ENCODE measurements at regions not wholly inside any gene's neighbourhood (a gene's known extent, or its start where the extent isn't known, plus 50 kb on each side); places are given as distances from the start of the nearest gene placed in this dataset.

DNA sequence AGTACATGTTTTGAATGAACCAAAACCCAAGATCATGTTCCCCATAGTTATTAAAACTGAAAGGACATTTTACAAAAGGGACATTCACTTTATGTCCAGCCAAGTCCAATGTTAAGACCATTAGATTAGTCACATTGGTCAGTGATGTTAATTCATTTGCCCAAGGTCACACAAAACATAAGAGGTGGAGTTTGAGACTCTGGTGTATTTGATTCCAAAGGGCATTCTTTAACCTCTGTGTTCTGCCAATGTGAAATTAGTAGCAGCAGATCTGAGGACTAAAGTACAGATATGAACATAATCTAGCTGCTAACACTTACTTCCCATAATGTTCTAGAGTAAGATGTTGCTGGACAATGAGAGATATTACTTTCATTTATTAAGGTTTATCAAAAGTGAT is 425.6 kb downstream of the TUSC7 start:
- Histone ChIP-seq H3K9me3 (no peaks in the 10 kb centered on the region), H3K4me1 (no peaks in the 10 kb centered on the region), H3K27me3 (replicated peaks; ENCODE audit: control insufficient read depth, insufficient read depth, low read length) (no peaks in the 10 kb centered on the region), H3K36me3 (ENCODE audit: control insufficient read depth, insufficient read depth, low read length) (no peaks in the 10 kb centered on the region), H3K4me3 (ENCODE audit: low read depth, low read length) (no peak overlapping the region)
- ChIA-PET CTCF (no interaction called here), POLR2A (no interaction called here)
- no TSS peak for BruUV-seq (replicated peaks)
- intact Hi-C loops (cut with micrococcal nuclease; ENCODE audit: unreplicated experiment), result no loop called here
- TF ChIP-seq, protein P1, sequence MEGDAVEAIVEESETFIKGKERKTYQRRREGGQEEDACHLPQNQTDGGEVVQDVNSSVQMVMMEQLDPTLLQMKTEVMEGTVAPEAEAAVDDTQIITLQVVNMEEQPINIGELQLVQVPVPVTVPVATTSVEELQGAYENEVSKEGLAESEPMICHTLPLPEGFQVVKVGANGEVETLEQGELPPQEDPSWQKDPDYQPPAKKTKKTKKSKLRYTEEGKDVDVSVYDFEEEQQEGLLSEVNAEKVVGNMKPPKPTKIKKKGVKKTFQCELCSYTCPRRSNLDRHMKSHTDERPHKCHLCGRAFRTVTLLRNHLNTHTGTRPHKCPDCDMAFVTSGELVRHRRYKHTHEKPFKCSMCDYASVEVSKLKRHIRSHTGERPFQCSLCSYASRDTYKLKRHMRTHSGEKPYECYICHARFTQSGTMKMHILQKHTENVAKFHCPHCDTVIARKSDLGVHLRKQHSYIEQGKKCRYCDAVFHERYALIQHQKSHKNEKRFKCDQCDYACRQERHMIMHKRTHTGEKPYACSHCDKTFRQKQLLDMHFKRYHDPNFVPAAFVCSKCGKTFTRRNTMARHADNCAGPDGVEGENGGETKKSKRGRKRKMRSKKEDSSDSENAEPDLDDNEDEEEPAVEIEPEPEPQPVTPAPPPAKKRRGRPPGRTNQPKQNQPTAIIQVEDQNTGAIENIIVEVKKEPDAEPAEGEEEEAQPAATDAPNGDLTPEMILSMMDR (IDR thresholded peaks at IDR 0.05; ENCODE audit: insufficient read depth in 1 of 2, low read depth in 1 of 2, low read length in 1 of 2, severe bottlenecking in 1 of 2, unreplicated experiment in 1 of 2), result no peak
- H3K36me3 Mint-ChIP-seq (ENCODE audit: insufficient read depth, unreplicated experiment), result no peaks in the 10 kb centered on the region
- no peak overlapping the region for H3K27ac Mint-ChIP-seq (ENCODE audit: unreplicated experiment)
- H3K9me3 Mint-ChIP-seq (ENCODE audit: unreplicated experiment), result no peaks in the 10 kb centered on the region
- H3K27me3 Mint-ChIP-seq (ENCODE audit: insufficient read depth, unreplicated experiment), result no peaks in the 10 kb centered on the region
- no peak overlapping the region for H3K4me3 Mint-ChIP-seq (ENCODE audit: unreplicated experiment)
- DNase-seq, result no peak
- H3K4me1 Mint-ChIP-seq (ENCODE audit: low read depth, unreplicated experiment), result no peaks in the 10 kb centered on the region

GRCh38 chr3:117136003-117136402 is 426.4 kb downstream of the TUSC7 start:
- Mint-ChIP-seq H3K4me1 (ENCODE audit: low read depth, unreplicated experiment) (no peaks in the 10 kb centered on the region), H3K27ac (ENCODE audit: unreplicated experiment) (no peak overlapping the region), H3K27me3 (ENCODE audit: insufficient read depth, unreplicated experiment) (no peaks in the 10 kb centered on the region), H3K4me3 (ENCODE audit: unreplicated experiment) (no peak overlapping the region), H3K9me3 (ENCODE audit: unreplicated experiment) (no peaks in the 10 kb centered on the region), H3K36me3 (ENCODE audit: insufficient read depth, unreplicated experiment) (no peaks in the 10 kb centered on the region)
- intact Hi-C loops (cut with micrococcal nuclease; ENCODE audit: unreplicated experiment), result no loop called here
- Histone ChIP-seq H3K4me3 (ENCODE audit: low read depth, low read length) (no peak overlapping the region), H3K27me3 (replicated peaks; ENCODE audit: control insufficient read depth, insufficient read depth, low read length) (no peaks in the 10 kb centered on the region), H3K4me1 (no peaks in the 10 kb centered on the region), H3K9me3 (no peaks in the 10 kb centered on the region), H3K36me3 (ENCODE audit: control insufficient read depth, insufficient read depth, low read length) (no peaks in the 10 kb centered on the region)
- TF ChIP-seq, protein P1 (IDR thresholded peaks at IDR 0.05; ENCODE audit: insufficient read depth in 1 of 2, low read depth in 1 of 2, low read length in 1 of 2, severe bottlenecking in 1 of 2, unreplicated experiment in 1 of 2), result no peak
- ChIA-PET CTCF (no interaction called here), POLR2A (no interaction called here)
- no TSS peak for BruUV-seq (replicated peaks)
- DNase-seq, result no peak

- CTCF ChIA-PET, result no interaction called here
- BruUV-seq (replicated peaks), result no TSS peak
- Mint-ChIP-seq H3K27me3 (ENCODE audit: insufficient read depth, unreplicated experiment) (no peaks in the 10 kb centered on the region), H3K36me3 (ENCODE audit: insufficient read depth, unreplicated experiment) (no peaks in the 10 kb centered on the region), H3K27ac (ENCODE audit: unreplicated experiment) (no peak overlapping the region), H3K9me3 (ENCODE audit: unreplicated experiment) (no peaks in the 10 kb centered on the region), H3K4me1 (ENCODE audit: low read depth, unreplicated experiment) (no peaks in the 10 kb centered on the region), H3K4me3 (ENCODE audit: unreplicated experiment) (no peak overlapping the region)
- Histone ChIP-seq H3K9me3 (no peaks in the 10 kb centered on the region), H3K4me3 (ENCODE audit: low read depth, low read length) (no peak overlapping the region), H3K36me3 (ENCODE audit: control insufficient read depth, insufficient read depth, low read length) (no peaks in the 10 kb centered on the region), H3K4me1 (no peaks in the 10 kb centered on the region), H3K27me3 (replicated peaks; ENCODE audit: control insufficient read depth, insufficient read depth, low read length) (no peaks in the 10 kb centered on the region)
- DNase-seq, result no peak
- POLR2A ChIA-PET, result no interaction called here
- TF ChIP-seq, protein P1 (IDR thresholded peaks at IDR 0.05; ENCODE audit: insufficient read depth in 1 of 2, low read depth in 1 of 2, low read length in 1 of 2, severe bottlenecking in 1 of 2, unreplicated experiment in 1 of 2), result no peak
- intact Hi-C loops (cut with micrococcal nuclease; ENCODE audit: unreplicated experiment), result no loop called here
Measured at GRCh38 chr3:117137065-117137464, 427.5 kb downstream of the TUSC7 start.
